Right lobe of liver (tissue), 4 donors: ENCODE measurements at regions not wholly inside any gene's neighbourhood (a gene's known extent, or its start where the extent isn't known, plus 50 kb on each side); places are given as distances from the start of the nearest gene placed in this dataset.

Experiments used
- CTCF ChIP-seq, 4 donors: fragments of 200-600 bp in 3 of 4; fragments of 450-650 bp in 1 of 4; IDR thresholded peaks; one replicate each; pipeline versions ENCODE4 v1.5.1 to v1.8.0; 2016 to 2022; ENCODE audit warnings: antibody characterized with exemption in 4 of 4, mild to moderate bottlenecking in 2 of 4
- POLR2A ChIP-seq: fragments of 450-650 bp; IDR thresholded peaks from one replicate; pipeline ENCODE4 v1.6.1; 2017; ENCODE audit warnings: antibody characterized with exemption, mild to moderate bottlenecking
- donor health status: DM: no; HTN: no; CAD: no.
- donor health status: DM: no; HTN: no; CAD: no.
- donor health status: DM: no; HTN: yes; CAD: no.

- TF ChIP-seq CTCF (IDR thresholded peaks at IDR 0.05): no peak
- no peak for TF ChIP-seq POLR2A
These were observed 138.4 kb upstream of the IGFBP3 start for GRCh38 chr7:46059308-46060020.
